ENCODE measurements at regions not wholly inside any gene's neighbourhood (a gene's known extent, or its start where the extent isn't known, plus 50 kb on each side); places are given as distances from the start of the nearest gene placed in this dataset.

- TF ChIP-seq CTCF (conservative IDR thresholded peaks at IDR 0.05): no peak
- no peak for TF ChIP-seq EZH2 (IDR thresholded peaks at IDR 0.05; ENCODE audit: low read depth)
These were observed 593.5 kb downstream of the TOX3 start for GRCh38 chr16:51953286-51953985.
